Pancreas (tissue), 10 donors: ENCODE measurements at regions not wholly inside any gene's neighbourhood (a gene's known extent, or its start where the extent isn't known, plus 50 kb on each side); places are given as distances from the start of the nearest gene placed in this dataset.
"Not testable (repeated sequence)": the region's sequence is repeated elsewhere in the genome, so short reads cannot be mapped to it uniquely, and the experiment has no call there.

ENCODE experiments used
- ATAC-seq, 4 donors: fragments of 200-7000 bp; cut with Tn5 transposase; one replicate each; pipeline versions ENCODE4 v1.8.0 to v1.9.1; 2020; ENCODE audit warnings: mild to moderate bottlenecking in 4 of 4, moderate library complexity in 4 of 4
- DNase-seq, 6 donors: peaks; one replicate each; pipeline ENCODE4 v3.0.0-alpha.2; 2020
- FAIRE-seq: peaks from 2 replicates; lab custom pipeline; 2012; peaks lifted over from hg19 to GRCh38; lab: Jason Lieb, UNC
- H3K27ac ChIP-seq, 4 donors: fragments of 200-600 bp; sonication (generic); 1 replicate in 3 of 4; 2 replicates in 1 of 4; pipeline versions ENCODE4 v1.5.0 to v1.8.0; 2020
- H3K27me3 ChIP-seq, 4 donors: fragments of 200-600 bp; one replicate each; pipeline ENCODE4 v1.8.0; 2021
- H3K36me3 ChIP-seq, 3 donors: fragments of 200-600 bp; sonication (generic) in 1 of 3; one replicate each; pipeline versions ENCODE4 v1.5.0 to v1.8.0; 2020 to 2021
- H3K4me1 ChIP-seq, 3 donors: fragments of 200-600 bp; one replicate each; pipeline ENCODE4 v1.8.0; 2021
- H3K4me3 ChIP-seq, 4 donors: fragments of 200-600 bp; sonication (generic) in 2 of 4; one replicate each; pipeline versions ENCODE4 v1.5.0 to v1.8.0; 2020 to 2021
- H3K9me3 ChIP-seq, 4 donors: fragments of 200-600 bp; one replicate each; pipeline ENCODE4 v1.8.0; 2021
- CTCF ChIP-seq, 4 donors: fragments of 200-600 bp; sonication (generic) in 3 of 4; IDR thresholded peaks; one replicate each; pipeline versions ENCODE4 v1.5.0 to v1.8.0; 2021; ENCODE audit warnings: antibody characterized with exemption in 4 of 4
- WGBS, 2 donors: extraction: QIAGEN DNeasy Blood & Tissue Kit; methylation state at CpG; one replicate each; pipeline ENCODE4 v1.1.7; 2013; 5-methylcytosine and 5-hydroxymethylcytosine counted together
- intact Hi-C, 3 donors: fragments of 100-400 bp; cut with DNase I; formaldehyde crosslinking; loops; one replicate each; pipeline versions ENCODE4 v1.11.1 to v1.14.2; 2022
- donor health status: healthy with polysubstance abuse.
- donor health status: DM: no; HTN: no; CAD: no; lungs with moderate emphysema.
- donor health status: DM: no; HTN: no; CAD: no.
- donor health status: control.
- donor health status: control.
- donor health status: Bipolar disorder and iron deficiency.
- donor health status: DM: yes; HTN: yes; CAD: no.
- donor health status: DM: no; HTN: no; CAD: no.
- donor health status: DM: no; HTN: no; CAD: no.
- donor health status: DM: yes; HTN: yes; CAD: no.

- no peak for FAIRE-seq
These were observed 98.5 kb upstream of the IFNG-AS1 start for GRCh38 chr12:67890726-67891258.

DNA sequence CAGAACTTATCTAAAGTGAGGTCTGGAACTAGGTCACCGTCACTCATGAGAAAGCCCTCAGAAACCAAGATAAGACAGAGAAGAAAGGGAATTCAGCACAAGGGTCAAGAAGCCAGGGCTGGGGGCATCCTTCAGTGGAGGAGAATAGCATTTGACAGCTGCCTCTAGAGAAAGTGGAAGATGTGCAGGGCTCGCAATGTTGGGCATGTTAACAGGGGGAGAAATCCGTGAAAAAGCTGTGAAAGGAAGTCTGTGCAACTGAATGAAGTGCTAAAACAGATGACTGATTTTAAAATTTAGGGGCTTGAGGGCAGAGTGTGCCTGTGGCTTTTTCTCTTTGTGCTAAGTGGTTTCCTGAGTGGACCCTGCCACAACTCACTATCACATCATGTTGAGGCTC, 97.7 kb upstream of the IFNG-AS1 start:
- ATAC-seq (no peak), DNase-seq (no peak), FAIRE-seq (no peak)
- Histone ChIP-seq H3K36me3 (no peaks in the 10 kb centered on the region), H3K27me3 (no peaks in the 10 kb centered on the region), H3K4me1 (no peaks in the 10 kb centered on the region), H3K9me3 (no peaks in the 10 kb centered on the region), H3K27ac (no peak overlapping the region), H3K4me3 (no peak overlapping the region)
- 63 to 65% methylated on average over 3 of the region's 3 CpGs for WGBS, 2 donors
- intact Hi-C loops: no loop called here
- TF ChIP-seq CTCF (IDR thresholded peaks at IDR 0.05): no peak

More at GRCh38 chr12:67890726-67891258, 98.5 kb upstream of the IFNG-AS1 start:
- DNase-seq (no peak), ATAC-seq (no peak)
- Histone ChIP-seq H3K27me3 (no peaks in the 10 kb centered on the region), H3K36me3 (no peaks in the 10 kb centered on the region), H3K27ac (no peak overlapping the region), H3K4me1 (no peaks in the 10 kb centered on the region), H3K9me3 (no peaks in the 10 kb centered on the region), H3K4me3 (no peak overlapping the region)
- intact Hi-C loops: no loop called here
- TF ChIP-seq CTCF (IDR thresholded peaks at IDR 0.05): no peak
- 80 to 85% methylated on average over 4 of the region's 4 CpGs for WGBS, 2 donors

- H3K36me3 ChIP-seq: no peaks in the 10 kb centered on the region
- no peak for TF ChIP-seq CTCF (IDR thresholded peaks at IDR 0.05)
- no peak overlapping the region for H3K27ac ChIP-seq
- ATAC-seq: no peak
- no peak for FAIRE-seq
- no peaks in the 10 kb centered on the region for H3K9me3 ChIP-seq
- no peak overlapping the region for H3K4me3 ChIP-seq
- 58 to 71% methylated on average over 4 of the region's 4 CpGs for WGBS, 2 donors
- DNase-seq: no peak
- intact Hi-C loops: no loop called here
- H3K4me1 ChIP-seq: no peaks in the 10 kb centered on the region
- H3K27me3 ChIP-seq: no peaks in the 10 kb centered on the region
These were observed 96.8 kb upstream of the IFNG-AS1 start for GRCh38 chr12:67892259-67893021.

DNA sequence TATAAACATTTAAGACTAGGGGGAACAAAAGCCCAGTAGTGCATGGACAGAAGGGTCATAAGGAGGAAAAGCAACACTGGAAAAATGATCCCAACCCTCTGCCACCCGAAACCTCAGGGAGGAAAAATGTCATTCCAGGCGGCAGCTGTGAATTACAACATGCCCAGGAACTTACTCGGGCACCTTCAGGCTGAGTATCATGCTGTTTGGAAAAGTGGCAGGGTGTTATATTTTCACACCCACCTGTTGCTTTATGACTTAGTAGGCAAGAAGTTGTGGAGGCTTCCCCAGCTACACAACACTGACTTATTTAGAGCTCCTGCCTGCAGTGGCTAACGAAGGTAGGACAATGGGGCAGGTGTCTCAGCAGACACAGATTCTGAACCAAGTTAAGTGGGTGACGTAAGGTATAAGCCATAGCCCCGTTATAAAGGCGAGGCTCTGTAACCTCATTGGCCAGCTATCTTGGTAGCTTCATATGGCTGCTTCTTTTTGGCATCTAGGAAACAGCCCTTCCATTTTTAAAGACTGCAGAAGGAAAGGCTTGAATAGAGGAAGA, 96.1 kb upstream of the IFNG-AS1 start:
- H3K36me3 ChIP-seq: no peaks in the 10 kb centered on the region
- H3K9me3 ChIP-seq: no peaks in the 10 kb centered on the region
- H3K4me1 ChIP-seq: no peaks in the 10 kb centered on the region
- FAIRE-seq (no peak), DNase-seq (no peak), ATAC-seq (no peak)
- WGBS, 2 donors: 80 to 85% methylated on average over 7 of the region's 7 CpGs
- intact Hi-C loops: no loop called here
- no peak overlapping the region for H3K27ac ChIP-seq
- no peaks in the 10 kb centered on the region for H3K27me3 ChIP-seq
- no peak overlapping the region for H3K4me3 ChIP-seq
- no peak for TF ChIP-seq CTCF (IDR thresholded peaks at IDR 0.05)

DNA sequence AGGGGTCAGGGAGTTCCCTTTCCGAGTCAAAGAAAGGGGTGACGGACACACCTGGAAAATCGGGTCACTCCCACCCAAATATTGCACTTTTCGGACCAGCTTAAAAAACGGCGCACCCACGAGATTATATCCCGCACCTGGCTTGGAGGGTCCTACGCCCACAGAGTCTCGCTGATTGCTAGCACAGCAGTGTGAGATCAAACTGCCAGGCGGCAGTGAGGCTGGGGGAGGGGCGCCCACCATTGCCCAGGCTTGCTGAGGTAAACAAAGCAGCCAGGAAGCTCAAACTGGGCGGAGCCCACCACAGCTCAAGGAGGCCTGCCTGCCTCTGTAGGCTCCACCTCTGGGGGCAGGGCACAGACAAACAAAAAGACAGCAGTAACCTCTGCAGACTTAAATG, 88.8 kb upstream of the IFNG-AS1 start:
- H3K9me3 ChIP-seq, FAIRE-seq, H3K27ac ChIP-seq, intact Hi-C loops, H3K27me3 ChIP-seq, H3K4me1 ChIP-seq, ATAC-seq, H3K4me3 ChIP-seq, DNase-seq, H3K36me3 ChIP-seq: not testable (repeated sequence)
- 78 to 81% methylated on average over 13 of the region's 13 CpGs for WGBS, 2 donors
